HG02943 (cell line): ENCODE measurements at regions not wholly inside any gene's neighbourhood (a gene's known extent, or its start where the extent isn't known, plus 50 kb on each side); places are given as distances from the start of the nearest gene placed in this dataset.

Experiments used
- ATAC-seq: cut with Tn5 transposase; IDR thresholded peaks from one replicate; pipeline ENCODE4 v1.9.1; 2021; ENCODE audit warnings: mild to moderate bottlenecking, low read depth, moderate library complexity; ENCODE audit not compliant: unreplicated experiment

DNA sequence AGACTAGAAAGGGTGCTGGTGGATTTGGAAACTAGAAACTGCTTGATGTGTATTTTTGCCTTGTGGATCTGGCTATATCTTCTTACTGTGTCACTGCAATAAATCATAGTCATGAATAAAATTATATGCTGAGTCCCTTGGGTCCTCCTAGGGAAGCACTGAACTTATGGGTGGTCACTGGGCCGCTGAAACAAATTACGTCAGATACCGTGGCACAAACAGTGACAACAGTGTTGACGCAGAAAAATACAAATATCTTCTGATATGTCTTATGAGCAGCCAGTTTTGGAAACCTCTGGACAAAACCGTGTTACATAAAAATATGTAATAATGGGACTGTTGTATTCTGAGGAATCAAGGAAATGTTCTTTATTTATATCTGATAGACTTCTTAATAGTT is 260.1 kb upstream of the SORCS1 start:
- no peak for ATAC-seq

DNA sequence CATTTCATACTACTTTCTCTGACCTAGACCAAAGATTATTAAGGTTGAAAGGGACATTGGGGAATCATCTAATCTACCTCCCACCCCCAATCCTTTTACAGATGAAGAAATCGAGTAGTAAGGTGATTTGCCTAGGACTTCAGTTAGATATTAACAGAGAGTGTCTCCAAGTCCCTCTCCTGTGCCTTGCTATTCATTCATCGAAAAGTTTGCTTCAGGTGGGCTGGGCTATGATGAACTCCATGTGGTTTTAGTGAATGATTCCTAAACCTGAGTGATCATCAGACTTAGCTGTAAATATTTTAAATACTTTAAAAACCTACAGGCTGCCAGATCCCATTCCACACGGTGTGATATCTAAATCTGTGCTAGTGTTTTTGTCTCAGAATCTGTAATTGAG is 259.4 kb upstream of the SORCS1 start:
- ATAC-seq: peak; percentile 49

DNA sequence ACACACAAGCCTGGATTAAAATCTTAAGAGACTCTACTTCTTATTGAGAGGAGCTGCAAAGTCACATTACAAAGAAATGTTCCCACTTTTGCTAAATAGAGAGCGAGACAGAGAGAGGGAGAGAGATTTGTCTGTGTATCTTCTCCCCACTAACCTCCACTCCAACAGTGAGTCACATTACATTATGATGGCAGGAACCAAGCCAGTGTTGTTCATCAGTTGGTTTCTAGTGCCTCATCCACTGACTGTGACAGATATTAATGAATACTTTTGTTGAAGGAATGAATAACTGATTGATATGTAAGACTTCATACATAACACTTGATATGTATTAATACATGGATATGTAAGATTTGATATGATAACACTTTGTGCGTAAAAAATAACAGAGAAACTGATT is 258.2 kb upstream of the SORCS1 start:
- ATAC-seq: no peak

DNA sequence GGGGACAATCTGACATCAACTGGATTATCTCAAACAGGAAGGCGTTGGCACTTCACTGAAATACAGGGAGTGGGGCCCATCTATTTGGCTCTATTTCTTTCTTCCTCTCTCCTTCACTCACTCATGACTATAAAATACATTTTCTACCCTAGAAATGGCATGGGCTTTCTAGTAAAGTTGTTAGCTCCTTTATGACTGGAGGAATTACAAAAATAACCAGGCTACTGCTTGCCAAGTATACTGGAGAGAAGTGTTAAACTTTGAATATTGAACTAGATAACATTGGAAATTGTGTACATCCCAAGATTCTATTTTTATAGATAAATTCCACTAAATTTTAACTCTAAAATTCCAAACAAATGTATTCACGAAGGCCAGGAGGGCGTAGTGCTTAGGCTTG is 255.7 kb upstream of the SORCS1 start:
- no peak for ATAC-seq

DNA sequence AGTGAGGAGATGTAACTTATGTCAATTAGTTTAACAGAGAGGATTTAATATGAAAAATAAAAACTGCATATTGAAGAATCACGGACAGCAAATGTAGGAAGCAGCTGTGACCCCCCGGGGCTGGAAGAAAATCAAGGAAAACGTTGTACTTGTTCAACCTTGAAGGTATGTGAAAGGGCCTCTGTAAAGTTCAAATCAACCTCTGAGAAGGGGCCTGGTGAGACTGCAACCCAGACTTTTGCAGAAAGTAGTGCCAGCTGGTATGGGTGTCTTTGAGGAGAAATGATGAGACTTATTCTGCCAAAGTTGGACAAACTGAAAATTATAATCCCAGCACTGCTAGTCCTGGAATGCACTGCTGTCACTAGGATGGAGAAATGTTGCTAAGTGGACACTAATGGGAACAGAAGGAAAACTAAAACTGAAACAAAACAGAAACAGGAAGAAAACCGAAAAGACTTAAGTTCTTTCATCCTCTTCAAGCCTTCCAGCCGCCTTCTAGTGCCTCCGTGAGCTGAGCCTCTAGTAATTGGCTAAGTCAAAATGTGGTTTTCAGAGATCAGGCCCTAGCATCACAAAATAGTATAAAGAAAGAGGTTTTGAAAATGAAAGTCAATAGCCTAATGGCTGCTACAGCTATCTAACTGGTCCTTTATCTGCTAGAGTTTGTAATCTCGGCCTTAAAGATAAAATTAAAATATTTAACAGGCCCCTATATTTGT is 253.7 kb upstream of the SORCS1 start:
- no peak for ATAC-seq

DNA sequence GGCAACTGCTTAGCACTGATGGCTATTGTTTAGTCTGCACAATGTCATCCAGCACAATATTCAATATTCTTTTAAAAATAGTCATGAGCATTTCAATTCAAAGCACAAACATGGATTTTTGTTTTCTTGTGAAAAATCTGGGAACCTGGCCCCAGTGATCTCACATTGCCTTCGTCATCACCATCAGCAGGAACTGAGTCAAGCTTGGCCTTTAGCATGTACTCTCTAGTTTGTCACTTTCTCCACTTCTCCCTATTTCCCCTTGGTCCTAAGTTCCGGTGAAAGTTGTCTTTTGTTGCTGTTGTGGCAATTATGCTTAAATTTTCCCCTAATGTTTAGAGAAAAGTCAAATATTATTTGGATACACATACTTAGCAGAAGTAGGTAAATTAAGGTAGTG is 252.9 kb upstream of the SORCS1 start:
- no peak for ATAC-seq

DNA sequence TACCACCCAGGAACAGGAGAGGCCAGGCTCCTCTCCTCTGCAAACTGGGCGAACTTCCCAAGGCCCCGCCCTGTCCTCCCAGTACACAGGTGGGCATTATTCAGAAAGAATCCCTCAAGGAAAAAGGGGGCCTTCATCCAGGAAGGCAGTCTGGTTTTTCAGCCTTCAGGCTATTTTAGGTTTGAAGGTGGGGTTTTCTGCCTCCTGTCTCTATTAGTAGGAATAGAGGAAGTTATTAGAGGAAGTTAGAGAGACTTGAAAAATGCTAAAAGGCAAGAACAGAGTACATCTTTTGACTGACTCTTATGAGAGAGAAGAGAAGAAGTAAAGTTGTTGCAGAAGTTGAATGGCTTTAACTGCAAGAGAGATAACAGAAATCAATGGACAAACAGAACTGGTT is 250.9 kb upstream of the SORCS1 start:
- no peak for ATAC-seq

DNA sequence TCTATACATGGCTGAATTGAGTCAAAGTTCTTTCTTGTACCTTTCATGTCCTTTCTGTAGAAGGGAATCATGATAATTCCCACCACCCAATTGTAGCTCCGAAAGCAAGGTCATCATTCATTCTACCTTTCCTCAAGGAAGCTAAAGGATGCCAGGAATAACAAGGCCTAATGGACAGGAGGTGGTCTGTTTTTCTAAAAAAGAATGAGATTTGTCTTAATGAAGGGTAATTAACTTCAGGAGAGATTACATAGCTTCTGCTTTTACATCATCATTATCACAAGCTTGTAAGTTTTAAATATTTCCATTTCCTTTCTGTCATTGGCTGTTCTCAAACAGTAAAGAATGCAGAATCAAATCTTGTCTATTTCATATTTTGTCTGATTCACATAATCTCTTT is 249.5 kb upstream of the SORCS1 start:
- ATAC-seq: no peak

DNA sequence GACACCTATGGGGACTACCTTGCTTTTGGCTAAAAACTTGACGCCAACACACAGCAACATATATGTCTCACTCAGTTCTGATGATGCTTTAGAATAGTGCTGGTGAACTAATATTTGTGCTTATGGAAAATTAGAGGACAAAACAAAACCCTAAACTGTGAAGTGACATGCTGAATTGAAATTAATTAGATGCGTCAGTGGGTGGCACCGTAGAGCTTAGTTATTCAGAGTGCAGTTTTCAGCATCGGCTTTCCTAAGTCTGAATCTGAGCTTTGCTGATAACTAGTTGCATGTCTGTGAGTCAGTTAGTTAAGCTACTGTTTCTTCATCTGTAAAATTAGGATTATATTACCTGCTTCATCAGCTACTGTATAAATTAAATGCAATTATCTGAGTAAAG is 245.0 kb upstream of the SORCS1 start:
- ATAC-seq: peak; percentile 70

DNA sequence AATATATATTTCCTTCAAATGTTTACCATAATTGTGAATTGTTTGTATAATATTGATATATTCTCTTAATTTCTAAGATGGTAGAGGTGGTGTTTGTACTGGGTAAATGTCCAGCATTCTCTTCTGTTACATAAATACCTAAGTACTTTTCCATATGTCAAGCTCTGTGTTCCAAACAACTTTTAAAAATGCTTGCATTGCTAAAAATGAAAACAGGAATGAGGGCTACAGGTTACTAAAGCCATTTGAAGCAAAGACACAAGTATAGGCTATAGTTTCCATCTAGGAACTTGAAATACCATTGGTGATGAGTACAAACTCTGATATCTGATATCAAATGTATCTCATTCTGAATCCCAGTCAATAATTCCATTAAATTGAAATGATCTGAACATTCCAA is 233.6 kb upstream of the SORCS1 start:
- no peak for ATAC-seq

DNA sequence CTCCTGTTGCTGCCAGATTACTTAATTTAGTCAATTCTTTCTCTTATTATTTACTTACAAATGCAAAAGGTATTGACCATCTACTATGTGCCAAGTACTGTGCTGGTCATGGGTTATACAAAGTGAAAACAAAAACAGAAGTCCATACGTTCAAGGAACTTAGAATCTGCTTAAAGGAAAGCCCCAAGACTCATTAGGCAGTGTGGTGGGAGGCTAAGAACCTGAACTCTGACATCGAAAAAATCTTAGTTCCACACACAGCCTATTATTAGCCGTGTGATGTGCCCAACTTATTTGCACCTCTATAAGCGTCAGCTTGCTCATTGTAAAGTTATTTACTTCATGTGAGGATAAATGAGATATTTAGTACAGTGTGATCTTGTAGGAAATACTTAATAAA is 227.4 kb upstream of the SORCS1 start:
- ATAC-seq: no peak

DNA sequence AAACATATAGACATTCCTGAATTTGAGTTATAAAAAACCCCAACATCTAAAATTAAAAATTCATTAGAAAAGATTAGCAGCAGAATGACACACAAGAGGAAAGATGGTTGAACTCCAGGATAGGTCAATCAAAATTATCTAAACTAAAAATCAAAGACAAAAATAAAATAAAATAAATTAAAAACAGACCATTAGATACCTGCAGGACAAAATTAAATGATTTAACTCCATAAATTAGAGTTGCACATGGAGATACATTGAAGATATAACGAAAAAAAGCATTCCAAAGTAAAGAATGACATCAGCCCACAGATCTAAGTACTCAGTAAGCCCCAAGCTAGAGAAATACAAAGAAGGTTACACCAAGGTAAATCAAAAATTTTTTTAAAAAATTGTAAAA is 226.1 kb upstream of the SORCS1 start:
- no peak for ATAC-seq

DNA sequence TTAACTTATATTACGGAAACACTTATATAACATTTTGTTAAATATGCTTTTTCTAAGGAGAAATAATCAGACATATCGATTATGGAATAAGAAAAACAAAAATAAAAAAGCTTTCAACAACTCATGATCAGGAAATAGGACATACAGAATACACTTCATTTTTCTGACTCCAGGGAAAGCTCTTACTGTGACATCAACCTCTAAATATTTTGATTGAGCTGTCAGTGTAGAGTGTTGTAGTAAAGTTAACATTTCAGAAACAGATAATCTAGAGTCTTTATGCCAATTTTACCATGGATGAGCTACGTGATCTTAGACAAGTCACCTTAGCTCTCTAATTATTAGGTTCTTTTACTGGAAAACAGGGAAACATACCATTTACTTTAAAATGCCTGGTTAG is 218.9 kb upstream of the SORCS1 start:
- no peak for ATAC-seq

DNA sequence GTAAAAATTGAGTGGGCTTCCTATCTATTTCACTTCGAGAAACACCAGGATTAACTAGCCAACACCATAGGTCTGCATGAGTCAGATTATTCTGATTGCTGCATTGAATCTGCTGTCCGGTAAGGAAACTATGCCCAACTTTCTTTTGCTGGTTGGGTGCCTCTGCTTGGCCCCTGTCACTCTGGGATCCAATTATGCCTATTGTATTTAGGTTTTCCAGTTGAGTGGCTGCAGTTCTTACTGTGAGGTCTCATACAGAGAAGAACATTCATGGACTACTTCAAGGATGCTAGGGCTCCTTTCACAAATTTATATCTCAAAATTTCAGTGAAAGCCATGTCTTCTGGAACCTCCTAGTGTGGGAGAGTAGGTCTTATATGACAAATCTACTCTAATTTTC is 215.1 kb upstream of the SORCS1 start:
- no peak for ATAC-seq

DNA sequence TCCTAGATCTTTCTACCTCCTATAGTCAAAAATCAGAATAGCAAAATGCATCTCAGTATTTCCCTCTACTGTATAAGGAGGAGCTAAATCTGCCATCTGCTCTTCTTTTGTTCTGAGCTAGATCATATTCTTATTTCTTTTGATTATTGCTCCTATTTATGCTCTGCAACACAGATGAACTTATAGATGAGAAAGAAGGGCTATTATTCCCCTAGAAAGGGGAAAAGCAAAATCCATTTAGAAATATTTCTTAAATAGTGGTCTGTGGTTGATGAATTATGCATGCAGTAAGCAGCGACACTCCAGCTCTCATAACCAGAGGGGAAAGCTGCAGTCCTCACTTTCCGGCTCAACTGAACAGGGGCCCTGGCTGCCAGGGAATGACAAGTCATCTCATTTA is 207.3 kb upstream of the SORCS1 start:
- no peak for ATAC-seq

DNA sequence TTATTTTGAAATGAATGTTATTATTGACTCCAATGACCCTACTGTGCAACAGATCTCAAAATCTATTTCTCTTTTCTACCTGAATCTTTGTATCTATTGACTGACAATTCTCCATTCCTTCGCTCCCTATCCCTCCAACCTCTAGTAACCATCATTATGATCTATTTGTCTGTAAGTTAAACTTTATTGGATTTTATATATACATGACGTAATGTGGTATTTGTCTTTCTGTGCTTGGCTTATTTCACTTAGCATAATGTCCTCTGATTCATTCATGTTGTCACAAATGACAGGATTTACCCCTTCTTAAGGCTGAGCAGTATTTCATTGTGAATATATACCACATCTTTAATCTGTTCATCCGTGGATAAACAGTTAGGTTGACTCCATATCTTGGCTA is 200.4 kb upstream of the SORCS1 start:
- ATAC-seq: no peak

DNA sequence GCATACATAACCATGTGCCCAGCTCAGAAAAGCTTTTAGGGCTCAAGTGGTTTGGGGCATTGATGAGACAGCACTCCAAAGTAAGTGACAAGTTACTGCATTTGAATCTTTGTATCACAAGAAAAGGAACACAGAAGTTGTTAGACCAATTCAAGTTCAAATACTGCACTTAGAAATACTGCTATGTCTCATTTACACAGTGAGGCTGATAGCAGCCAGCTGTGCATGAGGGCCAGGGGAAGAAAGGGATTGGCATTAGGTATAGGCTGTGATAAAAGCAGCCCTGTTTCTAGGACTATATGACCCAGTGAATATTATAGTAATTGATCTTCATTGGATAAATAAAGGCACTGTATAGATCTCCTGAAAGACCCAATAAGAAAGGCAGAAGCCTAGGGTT is 197.8 kb upstream of the SORCS1 start:
- no peak for ATAC-seq

DNA sequence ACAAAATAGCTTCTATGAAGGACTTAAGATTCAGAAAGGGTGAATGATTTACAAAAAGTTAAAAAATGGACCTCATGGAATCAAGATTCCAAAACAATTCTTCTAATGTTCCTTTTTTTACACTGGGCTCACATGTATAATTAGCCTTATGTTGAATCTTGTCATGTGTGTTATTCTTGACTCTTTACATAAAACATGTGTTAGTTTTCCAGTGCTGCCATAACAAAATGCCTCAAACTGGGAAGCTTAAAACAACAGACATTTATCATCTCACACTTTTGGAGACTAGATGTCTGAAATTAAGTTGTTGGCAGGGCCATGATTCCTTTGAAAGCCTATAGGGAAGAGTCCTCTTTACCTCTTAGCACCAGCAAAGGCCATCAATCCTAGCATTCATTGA is 192.5 kb upstream of the SORCS1 start:
- ATAC-seq: no peak

DNA sequence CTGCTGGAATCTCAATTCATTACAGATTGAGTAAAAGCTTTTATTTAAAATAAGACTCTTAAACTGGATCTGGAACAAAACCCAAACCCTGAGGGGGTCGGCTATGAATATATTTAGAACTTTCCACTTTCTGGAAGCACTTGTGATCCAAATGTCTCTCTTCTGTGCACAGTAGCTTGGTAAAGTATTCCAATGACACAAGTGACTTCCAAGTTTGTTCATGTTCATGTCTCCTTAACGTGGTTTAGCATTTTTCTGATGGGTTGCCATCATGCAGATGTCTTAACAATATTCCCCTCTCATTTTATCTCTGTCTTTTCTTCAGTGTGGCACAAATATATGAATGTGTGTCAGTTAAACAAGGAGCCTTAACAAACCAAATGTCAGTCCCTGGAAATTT is 191.9 kb upstream of the SORCS1 start:
- ATAC-seq: no peak

DNA sequence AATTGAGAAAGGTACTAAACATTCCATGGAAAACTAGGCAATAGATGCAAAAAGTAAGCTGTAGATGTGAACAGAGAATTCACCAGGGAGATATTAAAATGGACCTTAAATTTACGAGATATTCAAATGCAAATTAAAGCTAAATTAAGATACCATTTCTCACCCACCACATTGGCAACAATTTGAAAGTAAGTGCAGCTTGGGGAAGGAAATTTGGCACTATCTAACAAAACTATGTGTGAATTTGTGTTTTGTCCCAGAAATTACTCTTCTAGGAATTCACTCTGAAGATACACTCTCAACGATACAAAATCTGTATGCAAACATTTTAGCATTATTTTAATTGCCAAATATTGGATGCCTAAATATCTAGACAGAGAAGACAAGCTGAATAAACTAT is 178.2 kb upstream of the SORCS1 start:
- ATAC-seq: no peak

DNA sequence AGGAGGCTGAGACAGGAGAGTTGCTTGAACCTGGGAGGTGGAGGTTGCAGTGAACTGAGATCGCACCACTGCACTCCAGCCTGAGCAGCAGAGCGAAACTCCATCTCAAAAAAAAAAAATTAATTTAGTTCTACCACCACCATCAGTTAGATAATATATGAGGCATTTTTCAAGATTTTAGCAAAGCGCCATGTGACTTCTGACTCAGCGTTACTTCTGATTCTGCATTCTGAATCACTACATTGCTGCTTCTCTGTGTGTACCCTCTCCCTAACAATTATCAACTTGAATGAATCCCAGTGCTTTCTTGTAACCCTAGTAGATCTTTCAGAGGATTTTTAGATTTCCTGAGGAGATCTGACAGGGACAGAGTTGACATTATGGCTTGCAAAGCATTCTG is 176.8 kb upstream of the SORCS1 start:
- no peak for ATAC-seq

DNA sequence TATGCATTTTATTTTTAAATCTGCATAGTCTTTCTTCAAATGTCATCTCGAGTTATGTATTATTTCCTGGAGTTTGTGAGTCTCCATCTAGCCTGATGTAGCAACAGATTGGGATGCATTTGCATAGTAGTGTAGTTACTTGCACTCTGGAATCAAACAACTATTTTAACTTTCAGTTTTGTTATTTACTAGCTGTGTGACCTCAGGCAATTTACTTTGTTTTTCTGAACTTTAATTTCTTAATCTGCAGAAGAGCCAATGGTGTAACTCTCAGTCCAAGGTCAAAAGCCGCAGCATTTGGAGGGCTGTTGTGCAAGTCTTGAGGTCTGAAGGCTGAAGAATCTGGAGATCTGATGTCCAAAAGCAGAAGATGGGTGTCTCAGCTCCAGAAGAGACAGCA is 175.8 kb upstream of the SORCS1 start:
- ATAC-seq: no peak

DNA sequence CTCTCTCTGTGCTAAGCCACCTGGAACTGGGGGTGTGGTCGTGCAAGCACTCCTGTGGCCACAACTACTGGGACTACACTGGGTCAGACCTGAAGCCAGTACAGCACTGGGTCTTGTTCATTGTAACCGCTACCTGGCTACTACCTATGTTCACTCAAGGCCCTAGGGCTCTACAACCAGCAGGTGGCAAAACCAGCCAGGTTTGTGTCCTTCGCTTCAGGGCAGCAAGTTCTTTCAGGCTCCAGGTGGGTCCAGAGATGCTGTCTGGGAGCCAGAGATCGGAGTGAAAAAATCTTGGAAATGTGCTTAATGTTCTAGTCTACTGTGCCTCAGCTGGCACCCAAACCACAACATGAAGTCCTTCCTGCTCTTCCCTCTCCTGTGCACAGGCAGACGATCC is 171.6 kb upstream of the SORCS1 start:
- ATAC-seq: no peak
